H9 (cell line): ENCODE measurements at regions not wholly inside any gene's neighbourhood (a gene's known extent, or its start where the extent isn't known, plus 50 kb on each side); places are given as distances from the start of the nearest gene placed in this dataset.
A peak's percentile ranks its signal among the peaks of the same experiment; 100 is the strongest.

Source experiments
- DNase-seq: peaks from one replicate; pipeline ENCODE4 v3.0.0-alpha.2; 2017
- H2AFZ ChIP-seq: one replicate; pipeline ENCODE4 v1.6.1; 2013; ENCODE audit warnings: mild to moderate bottlenecking, low read length, control low read depth, moderate library complexity
- H2AK5ac ChIP-seq: 2 replicates; pipeline ENCODE4 v1.6.1; 2013; ENCODE audit warnings: low read length, control low read depth, mixed read lengths; ENCODE audit not compliant: insufficient read length
- H2BK120ac ChIP-seq: one replicate; pipeline ENCODE4 v1.6.1; 2013; ENCODE audit warnings: low read depth, mild to moderate bottlenecking, low read length, control low read depth, inconsistent platforms; ENCODE audit not compliant: poor library complexity, severe bottlenecking
- H2BK12ac ChIP-seq: 2 replicates; pipeline ENCODE4 v1.6.1; 2013; ENCODE audit warnings: low read length, control low read depth, mixed read lengths, low read depth; ENCODE audit not compliant: insufficient read length
- H2BK15ac ChIP-seq: 2 replicates; pipeline ENCODE4 v1.6.1; 2013; ENCODE audit warnings: low read depth, low read length, control low read depth
- H2BK20ac ChIP-seq: one replicate; pipeline ENCODE4 v1.6.1; 2013; ENCODE audit warnings: low read depth, mild to moderate bottlenecking, low read length, control low read depth, inconsistent platforms; ENCODE audit not compliant: poor library complexity, severe bottlenecking
- H2BK5ac ChIP-seq: 2 replicates; pipeline ENCODE4 v1.6.1; 2013; ENCODE audit warnings: low read length, control low read depth, mixed read lengths; ENCODE audit not compliant: insufficient read length
- H3K14ac ChIP-seq: 2 replicates; pipeline ENCODE4 v1.6.1; 2013; ENCODE audit warnings: low read length, control low read depth; ENCODE audit not compliant: insufficient read depth
- H3K18ac ChIP-seq: 2 replicates; pipeline ENCODE4 v1.6.1; 2013; ENCODE audit warnings: low read depth, mild to moderate bottlenecking, mixed read lengths, low read length, control low read depth; ENCODE audit not compliant: insufficient read length
- H3K23ac ChIP-seq: 2 replicates; pipeline ENCODE4 v1.6.1; 2013; ENCODE audit warnings: low read length, control low read depth, mixed read lengths, low read depth; ENCODE audit not compliant: insufficient read length
- H3K23me2 ChIP-seq: 2 replicates; pipeline ENCODE4 v1.6.1; 2013; ENCODE audit warnings: low read depth, mild to moderate bottlenecking, mixed read lengths, low read length, control low read depth; ENCODE audit not compliant: insufficient read length, poor library complexity, severe bottlenecking
- H3K27ac ChIP-seq: 2 replicates; pipeline ENCODE4 v1.5.1; 2013; ENCODE audit warnings: low read length, control low read depth, mixed read lengths, low read depth; ENCODE audit not compliant: insufficient read length
- H3K27me3 ChIP-seq: 2 replicates; pipeline ENCODE4 v1.6.1; 2013; ENCODE audit warnings: low read length, control low read depth, inconsistent platforms; ENCODE audit not compliant: insufficient read depth
- H3K4ac ChIP-seq: 2 replicates; pipeline ENCODE4 v1.6.1; 2013; ENCODE audit warnings: low read depth, mild to moderate bottlenecking, control low read depth, inconsistent platforms, low read length, moderate library complexity
- H3K4me1 ChIP-seq: 2 replicates; pipeline ENCODE4 v1.6.1; 2013; ENCODE audit warnings: low read length, control low read depth, inconsistent platforms; ENCODE audit not compliant: insufficient read depth
- H3K4me2 ChIP-seq: 2 replicates; pipeline ENCODE4 v1.6.1; 2013; ENCODE audit warnings: low read length, control low read depth, mixed read lengths; ENCODE audit not compliant: insufficient read length, insufficient read depth
- H3K56ac ChIP-seq: 2 replicates; pipeline ENCODE4 v1.6.1; 2013; ENCODE audit warnings: low read depth, mild to moderate bottlenecking, mixed read lengths, low read length, control low read depth; ENCODE audit not compliant: insufficient read length
- H3K79me1 ChIP-seq: 2 replicates; pipeline ENCODE4 v1.6.1; 2013; ENCODE audit warnings: low read depth, mild to moderate bottlenecking, moderate library complexity, low read length, control low read depth, inconsistent platforms; ENCODE audit not compliant: insufficient read depth, poor library complexity, severe bottlenecking
- H3K79me2 ChIP-seq: 2 replicates; pipeline ENCODE4 v1.6.1; 2013; ENCODE audit warnings: low read length, control low read depth, inconsistent platforms; ENCODE audit not compliant: insufficient read depth
- H3K9ac ChIP-seq: 2 replicates; pipeline ENCODE4 v1.6.1; 2013; ENCODE audit warnings: low read length, control low read depth, mixed read lengths; ENCODE audit not compliant: insufficient read length; ENCODE audit errors: extremely low read depth
- H3K9me3 ChIP-seq: one replicate; pipeline ENCODE4 v1.6.1; 2013; ENCODE audit warnings: low read depth, low read length, inconsistent platforms; ENCODE audit not compliant: control insufficient read depth
- H3T11ph ChIP-seq: one replicate; pipeline ENCODE4 v1.6.1; 2013; ENCODE audit warnings: mild to moderate bottlenecking, low read length, control low read depth, inconsistent platforms
- H4K20me1 ChIP-seq: one replicate; pipeline ENCODE4 v1.6.1; 2013; ENCODE audit not compliant: control insufficient read depth, insufficient read length, insufficient read depth
- H4K5ac ChIP-seq: 2 replicates; pipeline ENCODE4 v1.6.1; 2013; ENCODE audit warnings: low read depth, mild to moderate bottlenecking, mixed read lengths, low read length, control low read depth; ENCODE audit not compliant: insufficient read length
- H4K8ac ChIP-seq: replicated peaks from 2 replicates; pipeline ENCODE4 v1.6.1; 2013; ENCODE audit warnings: low read length, control low read depth, mixed read lengths, low read depth; ENCODE audit not compliant: insufficient read length
- H4K91ac ChIP-seq: 2 replicates; pipeline ENCODE4 v1.6.1; 2013; ENCODE audit warnings: low read depth, mild to moderate bottlenecking, moderate library complexity, mixed read lengths, low read length, control low read depth; ENCODE audit not compliant: insufficient read length
- H3K27ac Mint-ChIP-seq, 3 experiments: 2 replicates in 2 of 3; 3 replicates in 1 of 3; pipeline ENCODE4 v1.8.0; 2020 to 2021; ENCODE audit warnings: mixed read lengths in 3 of 3, mild to moderate bottlenecking in 1 of 3, moderate library complexity in 1 of 3
- H3K27me3 Mint-ChIP-seq: 2 replicates; pipeline ENCODE4 v1.8.0; 2021; ENCODE audit warnings: low read depth, mild to moderate bottlenecking, moderate library complexity, mixed read lengths
- H3K36me3 Mint-ChIP-seq, 3 experiments: 2 replicates in 2 of 3; 3 replicates in 1 of 3; pipeline ENCODE4 v1.8.0; 2020 to 2021; ENCODE audit warnings: low read depth in 3 of 3, mixed read lengths in 3 of 3; ENCODE audit not compliant: insufficient read depth in 1 of 3
- H3K4me1 Mint-ChIP-seq, 2 experiments: 2 replicates each; pipeline ENCODE4 v1.8.0; 2020; ENCODE audit warnings: mixed read lengths in 2 of 2
- H3K4me3 Mint-ChIP-seq, 2 experiments: 2 replicates in 1 of 2; 3 replicates in 1 of 2; pipeline ENCODE4 v1.8.0; 2020 to 2021; ENCODE audit warnings: mild to moderate bottlenecking in 2 of 2, mixed read lengths in 2 of 2, moderate library complexity in 1 of 2
- H3K9me3 Mint-ChIP-seq, 2 experiments: 2 replicates in 1 of 2; 3 replicates in 1 of 2; pipeline ENCODE4 v1.8.0; 2020; ENCODE audit warnings: mild to moderate bottlenecking in 2 of 2, mixed read lengths in 2 of 2, moderate library complexity in 1 of 2
- WGBS: extraction: QIAGEN DNeasy Blood & Tissue Kit; methylation state at CpG from one replicate; pipeline ENCODE4 v1.1.7; 2013; ENCODE audit warnings: missing lambda C conversion rate, low lambda C conversion rate, mixed read lengths; ENCODE audit not compliant: insufficient read length; ENCODE audit errors: extremely low coverage; 5-methylcytosine and 5-hydroxymethylcytosine counted together
- TF ChIP-seq, protein P1 (sequence below): fragments of 200-600 bp; sonication (generic); conservative IDR thresholded peaks from 3 replicates; pipeline ENCODE4 v1.8.0; 2021; ENCODE audit warnings: antibody characterized with exemption, mild to moderate bottlenecking

DNA sequence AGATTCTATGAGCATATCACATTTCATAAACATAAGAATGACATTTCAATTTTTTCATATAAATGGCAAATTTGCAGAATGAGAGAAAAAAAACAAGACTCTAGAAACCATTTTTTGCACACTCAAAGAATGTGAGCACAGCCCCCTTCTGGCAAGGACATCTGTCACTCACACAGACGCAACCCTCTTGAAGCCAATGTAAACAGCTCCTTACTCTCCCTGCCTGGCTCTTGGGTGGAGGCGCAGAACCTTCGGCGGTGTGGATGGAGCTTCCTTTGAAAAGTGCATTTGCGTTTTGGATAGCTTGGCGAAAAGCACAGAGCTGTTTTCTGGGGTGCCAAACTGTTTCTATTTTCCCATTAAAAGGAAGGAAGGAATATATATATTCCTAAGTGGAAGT is 367.6 kb upstream of the TSHZ3 start:
- peak overlapping the region in 1 of 3 experiments; percentile 58; a peak in 1 of 7 replicates for H3K27ac Mint-ChIP-seq

More for the DNA sequence above, 367.6 kb upstream of the TSHZ3 start:
- H3K9me3 ChIP-seq, result no peaks in the 10 kb centered on the region
- H2BK15ac ChIP-seq, result no peak overlapping the region
- no CpG with 5 or more reads among the region's 6 CpGs for WGBS
- H3K9me3 Mint-ChIP-seq, result no peaks in the 10 kb centered on the region
- H3K4ac ChIP-seq, result no peak overlapping the region
- no peak for DNase-seq
- H3K79me2 ChIP-seq, result no peaks in the 10 kb centered on the region
- H3K18ac ChIP-seq, result no peak overlapping the region
- TF ChIP-seq, protein P1, sequence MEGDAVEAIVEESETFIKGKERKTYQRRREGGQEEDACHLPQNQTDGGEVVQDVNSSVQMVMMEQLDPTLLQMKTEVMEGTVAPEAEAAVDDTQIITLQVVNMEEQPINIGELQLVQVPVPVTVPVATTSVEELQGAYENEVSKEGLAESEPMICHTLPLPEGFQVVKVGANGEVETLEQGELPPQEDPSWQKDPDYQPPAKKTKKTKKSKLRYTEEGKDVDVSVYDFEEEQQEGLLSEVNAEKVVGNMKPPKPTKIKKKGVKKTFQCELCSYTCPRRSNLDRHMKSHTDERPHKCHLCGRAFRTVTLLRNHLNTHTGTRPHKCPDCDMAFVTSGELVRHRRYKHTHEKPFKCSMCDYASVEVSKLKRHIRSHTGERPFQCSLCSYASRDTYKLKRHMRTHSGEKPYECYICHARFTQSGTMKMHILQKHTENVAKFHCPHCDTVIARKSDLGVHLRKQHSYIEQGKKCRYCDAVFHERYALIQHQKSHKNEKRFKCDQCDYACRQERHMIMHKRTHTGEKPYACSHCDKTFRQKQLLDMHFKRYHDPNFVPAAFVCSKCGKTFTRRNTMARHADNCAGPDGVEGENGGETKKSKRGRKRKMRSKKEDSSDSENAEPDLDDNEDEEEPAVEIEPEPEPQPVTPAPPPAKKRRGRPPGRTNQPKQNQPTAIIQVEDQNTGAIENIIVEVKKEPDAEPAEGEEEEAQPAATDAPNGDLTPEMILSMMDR, result no peak
- no peak overlapping the region for H2BK20ac ChIP-seq
- no peaks in the 10 kb centered on the region; a peak in 1 of 7 replicates for H3K36me3 Mint-ChIP-seq
- no peak overlapping the region for H2BK5ac ChIP-seq
- H3K27me3 Mint-ChIP-seq, result peaks cover 6% of the 10 kb centered on the region
- no peak overlapping the region for H2AK5ac ChIP-seq
- no peak overlapping the region for H4K5ac ChIP-seq
- no peaks in the 10 kb centered on the region for H3K79me1 ChIP-seq
- no peak overlapping the region for H3K14ac ChIP-seq
- no peaks in the 10 kb centered on the region for H3K23me2 ChIP-seq
- H3K4me3 Mint-ChIP-seq, result no peak overlapping the region
- H2AFZ ChIP-seq, result no peak overlapping the region
- H4K20me1 ChIP-seq, result no peaks in the 10 kb centered on the region
- no peak overlapping the region for H3T11ph ChIP-seq
- no peaks in the 10 kb centered on the region for H3K4me1 ChIP-seq
- no peaks in the 10 kb centered on the region for H3K27me3 ChIP-seq
- H4K91ac ChIP-seq, result no peak overlapping the region
- H2BK120ac ChIP-seq, result no peak overlapping the region
- no peak overlapping the region for H3K4me2 ChIP-seq
- H3K9ac ChIP-seq, result no peak overlapping the region
- no peak overlapping the region for H3K27ac ChIP-seq
- H4K8ac ChIP-seq, result no peak overlapping the region
- H3K4me1 Mint-ChIP-seq, result peaks cover 3 to 17% of the 10 kb centered on the region in 2 experiments
- no peak overlapping the region for H2BK12ac ChIP-seq
- no peak overlapping the region for H3K23ac ChIP-seq
- H3K56ac ChIP-seq, result no peak overlapping the region
